ENCODE measurements at regions not wholly inside any gene's neighbourhood (a gene's known extent, or its start where the extent isn't known, plus 50 kb on each side); places are given as distances from the start of the nearest gene placed in this dataset.
A peak's percentile ranks its signal among the peaks of the same experiment; 100 is the strongest.

DNA sequence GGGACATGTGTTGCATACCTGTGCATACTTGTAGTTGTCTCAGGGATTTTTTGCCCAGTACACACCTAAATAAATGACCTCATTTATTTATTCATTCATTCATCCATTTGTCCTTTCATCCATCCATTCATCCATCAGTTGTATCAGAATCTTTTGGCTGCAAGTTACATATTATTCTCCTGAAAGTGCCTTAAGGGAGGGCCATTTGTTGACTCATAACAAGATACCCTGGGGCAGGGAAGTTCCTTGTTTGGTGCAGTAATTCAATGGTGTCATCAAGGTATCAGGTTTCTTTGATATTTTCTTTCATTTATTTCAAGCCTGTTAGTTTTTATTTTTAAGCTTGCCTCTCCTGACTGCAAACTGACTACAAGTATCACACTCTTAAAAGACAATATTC, 597.9 kb upstream of the TLE4 start:
- peaks cover 1% of the 10 kb centered on the region for H3K4me1 Mint-ChIP-seq (ENCODE audit: low read depth, unreplicated experiment)
- H3K4me3 Mint-ChIP-seq (ENCODE audit: unreplicated experiment), result no peak overlapping the region
- no peaks in the 10 kb centered on the region for H3K27me3 ChIP-seq (ENCODE audit: insufficient read depth, low read length)
- no peaks in the 10 kb centered on the region for H3K36me3 ChIP-seq (ENCODE audit: insufficient read depth, low read length)
- FAIRE-seq, result no peak
- H3K9me3 ChIP-seq (ENCODE audit: insufficient read depth, low read depth, low read length), result no peaks in the 10 kb centered on the region
- H4K20me1 ChIP-seq (ENCODE audit: insufficient read depth, low read length), result no peaks in the 10 kb centered on the region
- H3K9ac ChIP-seq (ENCODE audit: low read length), result no peak overlapping the region
- no peaks in the 10 kb centered on the region for H3K27me3 Mint-ChIP-seq (ENCODE audit: low read depth, unreplicated experiment)
- H2AFZ ChIP-seq (ENCODE audit: low read depth, low read length), result no peak overlapping the region
- H3K9me3 Mint-ChIP-seq (ENCODE audit: unreplicated experiment), result no peaks in the 10 kb centered on the region
- no peak overlapping the region for H3K27ac Mint-ChIP-seq (ENCODE audit: unreplicated experiment)
- no peak for TF ChIP-seq CTCF (IDR thresholded peaks at IDR 0.05; ENCODE audit: insufficient read depth, low read depth, low read length)
- TF ChIP-seq EZH2 (IDR thresholded peaks at IDR 0.05; ENCODE audit: insufficient read depth, low read length), result no peak
- H3K4me3 ChIP-seq (ENCODE audit: insufficient read depth, low read depth, low read length), result no peak overlapping the region
- no peaks in the 10 kb centered on the region for H3K4me1 ChIP-seq (ENCODE audit: insufficient read depth, low read length)
- no peak overlapping the region for H3K27ac ChIP-seq (ENCODE audit: low read depth, low read length)
- no peaks in the 10 kb centered on the region for H3K79me2 ChIP-seq (ENCODE audit: insufficient read depth, low read length)
- no peaks in the 10 kb centered on the region for H3K36me3 Mint-ChIP-seq (ENCODE audit: low read depth, unreplicated experiment)
- DNase-seq (ENCODE audit: low read depth), result peak; percentile 53
- no peak overlapping the region for H3K4me2 ChIP-seq (ENCODE audit: low read length)

- Mint-ChIP-seq H3K4me3 (ENCODE audit: unreplicated experiment) (no peak overlapping the region), H3K27ac (ENCODE audit: unreplicated experiment) (no peak overlapping the region), H3K27me3 (ENCODE audit: low read depth, unreplicated experiment) (no peaks in the 10 kb centered on the region), H3K9me3 (ENCODE audit: unreplicated experiment) (no peaks in the 10 kb centered on the region), H3K4me1 (ENCODE audit: low read depth, unreplicated experiment) (peaks cover 9% of the 10 kb centered on the region), H3K36me3 (ENCODE audit: low read depth, unreplicated experiment) (no peaks in the 10 kb centered on the region)
- peak; percentile 80 for DNase-seq (ENCODE audit: low read depth)
- peak; percentile 66 for FAIRE-seq
- no peaks in the 10 kb centered on the region for H3K4me1 ChIP-seq (ENCODE audit: insufficient read depth, low read length)
- H3K36me3 ChIP-seq (ENCODE audit: insufficient read depth, low read length), result no peaks in the 10 kb centered on the region
- no peak overlapping the region for H3K4me3 ChIP-seq (ENCODE audit: insufficient read depth, low read depth, low read length)
- H3K9me3 ChIP-seq (ENCODE audit: insufficient read depth, low read depth, low read length), result no peaks in the 10 kb centered on the region
- TF ChIP-seq EZH2 (IDR thresholded peaks at IDR 0.05; ENCODE audit: insufficient read depth, low read length) (no peak), CTCF (IDR thresholded peaks at IDR 0.05; ENCODE audit: insufficient read depth, low read depth, low read length) (no peak)
- H2AFZ ChIP-seq (ENCODE audit: low read depth, low read length), result no peak overlapping the region
- no peaks in the 10 kb centered on the region for H3K27me3 ChIP-seq (ENCODE audit: insufficient read depth, low read length)
- no peaks in the 10 kb centered on the region for H4K20me1 ChIP-seq (ENCODE audit: insufficient read depth, low read length)
- H3K4me2 ChIP-seq (ENCODE audit: low read length), result no peak overlapping the region
- H3K9ac ChIP-seq (ENCODE audit: low read length), result no peak overlapping the region
- H3K27ac ChIP-seq (ENCODE audit: low read depth, low read length), result no peak overlapping the region
- no peaks in the 10 kb centered on the region for H3K79me2 ChIP-seq (ENCODE audit: insufficient read depth, low read length)
Measured at GRCh38 chr9:78982849-78983248, 588.9 kb upstream of the TLE4 start.

DNA sequence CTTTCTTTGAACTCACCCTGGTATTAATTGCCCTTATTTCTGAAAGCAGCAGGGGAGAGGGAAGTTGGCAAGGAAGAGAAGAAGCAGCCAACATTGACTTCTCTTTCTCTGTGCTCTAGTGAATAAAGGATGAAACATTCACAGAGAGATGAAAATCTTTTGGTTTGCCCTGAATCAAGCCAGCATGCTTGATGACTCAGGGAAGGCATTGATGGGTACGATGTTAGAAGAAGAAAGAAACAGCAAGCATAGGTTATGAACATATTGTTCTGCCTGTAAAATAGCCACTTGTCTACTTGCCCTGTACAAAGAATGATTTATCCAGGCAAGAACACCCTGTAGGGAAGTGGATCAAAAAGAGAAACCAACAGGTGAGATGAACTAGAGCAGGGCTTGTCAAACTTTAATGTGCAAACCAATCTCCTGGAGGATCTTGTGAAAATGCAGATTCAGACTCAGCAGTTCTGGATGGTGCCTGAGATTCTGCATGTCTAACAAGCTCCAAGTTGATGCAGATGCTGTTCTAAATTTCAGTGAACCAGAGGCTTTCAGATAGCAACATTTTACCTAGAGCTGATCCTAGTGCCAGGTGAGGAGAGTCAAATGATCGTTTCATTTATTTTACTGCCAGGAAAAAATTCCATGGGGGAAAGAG, 586.6 kb upstream of the TLE4 start:
- Histone ChIP-seq H3K36me3 (ENCODE audit: insufficient read depth, low read length) (no peaks in the 10 kb centered on the region), H3K27ac (ENCODE audit: low read depth, low read length) (no peak overlapping the region), H3K4me1 (ENCODE audit: insufficient read depth, low read length) (no peaks in the 10 kb centered on the region), H3K79me2 (ENCODE audit: insufficient read depth, low read length) (no peaks in the 10 kb centered on the region), H3K4me2 (ENCODE audit: low read length) (peak overlapping the region; percentile 28), H4K20me1 (ENCODE audit: insufficient read depth, low read length) (no peaks in the 10 kb centered on the region), H2AFZ (ENCODE audit: low read depth, low read length) (peak overlapping the region; percentile 6), H3K9me3 (ENCODE audit: insufficient read depth, low read depth, low read length) (no peaks in the 10 kb centered on the region), H3K9ac (ENCODE audit: low read length) (no peak overlapping the region), H3K4me3 (ENCODE audit: insufficient read depth, low read depth, low read length) (no peak overlapping the region), H3K27me3 (ENCODE audit: insufficient read depth, low read length) (no peaks in the 10 kb centered on the region)
- DNase-seq (ENCODE audit: low read depth) (peak; percentile 53), FAIRE-seq (peak; percentile 94)
- H3K27me3 Mint-ChIP-seq (ENCODE audit: low read depth, unreplicated experiment), result no peaks in the 10 kb centered on the region
- no peaks in the 10 kb centered on the region for H3K36me3 Mint-ChIP-seq (ENCODE audit: low read depth, unreplicated experiment)
- no peaks in the 10 kb centered on the region for H3K9me3 Mint-ChIP-seq (ENCODE audit: unreplicated experiment)
- TF ChIP-seq CTCF (IDR thresholded peaks at IDR 0.05; ENCODE audit: insufficient read depth, low read depth, low read length) (no peak), EZH2 (IDR thresholded peaks at IDR 0.05; ENCODE audit: insufficient read depth, low read length) (no peak)
- peaks cover 11% of the 10 kb centered on the region for H3K4me1 Mint-ChIP-seq (ENCODE audit: low read depth, unreplicated experiment)
- H3K4me3 Mint-ChIP-seq (ENCODE audit: unreplicated experiment), result no peak overlapping the region
- no peak overlapping the region for H3K27ac Mint-ChIP-seq (ENCODE audit: unreplicated experiment)

Data from astrocyte (in vitro differentiated cells and primary cell).